ENCODE measurements at regions not wholly inside any gene's neighbourhood (a gene's known extent, or its start where the extent isn't known, plus 50 kb on each side); places are given as distances from the start of the nearest gene placed in this dataset.

DNA sequence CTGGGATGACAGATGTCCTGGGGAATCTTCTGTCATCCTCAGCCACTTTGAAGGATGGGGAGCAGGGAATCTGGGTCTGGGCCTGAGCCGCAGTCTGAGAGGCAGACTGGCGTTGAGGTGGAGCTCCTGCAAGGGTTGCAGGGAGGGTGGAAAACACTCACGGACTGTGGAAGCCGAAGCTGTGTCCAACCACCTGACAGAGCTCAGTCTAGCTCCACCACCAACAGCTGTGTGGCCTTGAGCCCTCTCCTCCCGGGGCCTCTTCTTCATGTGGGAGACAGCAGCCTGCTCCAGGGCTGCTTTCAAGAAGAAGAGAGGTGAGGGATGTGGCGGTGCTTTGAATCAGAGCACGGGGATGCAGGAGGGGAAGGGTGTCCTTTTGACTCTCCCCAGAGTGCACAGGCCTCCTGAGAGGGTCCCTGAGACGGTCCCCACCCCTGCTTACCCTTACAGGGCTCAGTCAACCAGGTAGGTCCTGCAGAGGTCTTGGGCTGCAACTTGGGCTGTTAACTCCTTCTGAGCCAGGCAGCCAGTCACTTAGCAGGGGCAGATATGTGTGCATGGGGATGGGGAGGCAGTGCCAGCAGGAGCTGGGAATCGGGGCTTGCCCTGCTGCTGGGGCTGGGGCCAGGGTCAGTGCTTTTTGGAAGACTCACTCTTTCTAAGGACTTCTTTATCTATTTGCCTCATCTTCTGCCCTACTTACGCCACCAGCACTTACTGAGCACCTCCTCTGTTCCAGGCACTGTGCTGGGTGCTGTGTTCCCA, 216.3 kb downstream of the PTPRU start:
- peaks cover 0 to 2% (median 0%) of the 10 kb centered on the region in 6 donors for H3K9me3 Mint-ChIP-seq
- DNase-seq, result no peak
- H3K27ac Mint-ChIP-seq, result no peak overlapping the region
- no peak overlapping the region for H3K4me3 Mint-ChIP-seq
- H3K36me3 Mint-ChIP-seq, result no peaks in the 10 kb centered on the region
- no peaks in the 10 kb centered on the region for H3K4me1 Mint-ChIP-seq
- H3K27me3 Mint-ChIP-seq (ENCODE audit: low read depth in 3 of 3), result peaks cover 0 to 6% (median 4%) of the 10 kb centered on the region in 3 donors

DNA sequence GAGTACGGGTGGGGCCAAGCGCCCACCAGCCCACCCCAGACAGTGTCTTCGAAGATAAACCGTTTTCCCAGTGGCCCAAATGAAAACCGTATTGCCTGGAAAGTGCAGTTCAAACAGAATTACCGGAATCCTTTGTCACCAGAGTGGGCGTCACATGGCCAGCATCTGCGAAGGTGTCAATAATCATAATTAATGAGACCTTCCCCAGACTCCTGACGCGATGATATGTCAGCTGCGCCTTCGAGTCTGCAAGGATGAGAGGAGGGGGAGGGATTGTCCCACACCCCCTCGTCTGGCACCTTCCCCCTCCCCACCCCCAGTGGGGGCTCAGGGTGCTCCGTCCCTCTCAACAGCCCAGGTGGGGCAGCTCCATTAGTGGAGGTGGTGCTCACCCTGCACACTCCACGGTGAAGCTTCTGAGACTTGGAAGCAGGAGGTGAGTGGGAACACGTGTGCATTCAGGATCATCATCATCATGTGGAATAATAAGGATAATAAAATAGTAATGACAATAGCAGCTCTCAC, 215.1 kb downstream of the PTPRU start:
- no peak for DNase-seq
- H3K9me3 Mint-ChIP-seq, result peaks cover 0 to 2% (median 0%) of the 10 kb centered on the region in 6 donors

DNA sequence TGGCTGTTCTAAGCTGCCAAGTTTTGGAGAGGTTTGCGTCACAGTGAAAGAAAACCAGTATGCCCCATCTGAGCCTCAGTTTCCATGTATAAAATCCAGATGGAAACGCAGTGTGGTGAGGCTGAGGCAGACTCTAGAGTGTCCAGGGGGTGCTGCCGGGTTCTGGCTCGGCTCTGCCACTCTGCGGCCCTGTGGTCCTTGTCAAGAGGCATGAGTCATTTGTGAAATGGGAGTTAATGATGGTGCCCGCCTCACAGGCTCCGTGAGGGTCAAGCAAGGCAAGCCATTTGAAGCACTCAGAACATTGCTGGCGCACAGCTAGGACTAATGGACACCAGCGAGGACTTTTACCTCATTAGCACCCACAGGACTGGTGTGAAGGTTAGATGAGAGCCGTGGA, 214.3 kb downstream of the PTPRU start:
- Mint-ChIP-seq H3K27me3 (ENCODE audit: low read depth in 3 of 3) (peaks cover 0 to 7% (median 1%) of the 10 kb centered on the region in 3 donors), H3K36me3 (no peaks in the 10 kb centered on the region), H3K9me3 (peaks cover 0 to 2% (median 0%) of the 10 kb centered on the region in 6 donors), H3K4me1 (no peaks in the 10 kb centered on the region), H3K4me3 (no peak overlapping the region), H3K27ac (no peak overlapping the region)
- DNase-seq, result no peak

More for the DNA sequence above, 215.1 kb downstream of the PTPRU start:
- no peak overlapping the region for H3K27ac Mint-ChIP-seq
- H3K4me1 Mint-ChIP-seq, result no peaks in the 10 kb centered on the region
- H3K36me3 Mint-ChIP-seq, result no peaks in the 10 kb centered on the region
- no peak overlapping the region for H3K4me3 Mint-ChIP-seq
- peaks cover 0 to 9% (median 1%) of the 10 kb centered on the region in 3 donors for H3K27me3 Mint-ChIP-seq (ENCODE audit: low read depth in 3 of 3)

DNA sequence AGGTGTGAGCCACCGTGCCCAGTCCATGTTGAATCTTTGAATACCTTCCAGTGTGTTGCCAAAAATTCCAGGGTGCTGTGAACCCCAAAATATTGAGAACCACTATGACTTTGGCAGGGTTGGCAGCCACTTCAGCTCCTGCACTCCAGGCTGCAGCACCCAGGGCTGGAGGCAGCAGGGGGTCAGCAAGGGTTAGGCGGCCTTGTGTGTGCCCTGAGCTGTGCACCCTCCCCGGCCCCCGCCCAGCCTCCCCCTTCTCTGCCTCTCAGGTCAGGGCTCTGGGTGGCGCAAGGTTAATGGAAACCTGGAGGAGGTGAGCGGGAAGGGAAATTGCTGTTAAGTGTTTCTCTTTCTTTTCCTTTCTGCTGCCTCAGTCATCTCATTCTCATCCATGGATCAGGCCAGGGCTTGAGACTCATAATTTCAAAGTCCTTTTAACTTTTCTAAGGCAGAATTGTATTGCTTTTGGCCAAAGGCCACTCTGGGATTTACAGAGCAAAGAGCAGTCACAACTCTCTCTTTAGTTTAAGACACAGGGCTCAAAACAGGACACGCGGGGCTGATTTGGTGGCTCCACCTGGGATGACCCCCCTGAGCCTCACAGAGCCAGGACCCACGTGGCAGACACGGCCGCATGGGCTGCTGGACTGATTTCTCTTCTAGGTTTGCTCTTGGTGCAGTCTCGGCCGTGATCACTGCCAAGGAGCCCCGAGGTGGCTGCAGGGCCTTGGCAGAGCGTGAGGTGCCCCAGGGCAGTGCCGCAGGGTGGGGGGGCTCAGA, 212.3 kb downstream of the PTPRU start:
- no peak for DNase-seq
- peaks cover 2 to 7% (median 4%) of the 10 kb centered on the region in 3 donors for H3K27me3 Mint-ChIP-seq (ENCODE audit: low read depth in 3 of 3)
- peaks cover 0 to 2% (median 0%) of the 10 kb centered on the region in 6 donors for H3K9me3 Mint-ChIP-seq
- no peak overlapping the region for H3K27ac Mint-ChIP-seq
- no peaks in the 10 kb centered on the region for H3K36me3 Mint-ChIP-seq
- no peak overlapping the region for H3K4me3 Mint-ChIP-seq
- H3K4me1 Mint-ChIP-seq, result no peaks in the 10 kb centered on the region

DNA sequence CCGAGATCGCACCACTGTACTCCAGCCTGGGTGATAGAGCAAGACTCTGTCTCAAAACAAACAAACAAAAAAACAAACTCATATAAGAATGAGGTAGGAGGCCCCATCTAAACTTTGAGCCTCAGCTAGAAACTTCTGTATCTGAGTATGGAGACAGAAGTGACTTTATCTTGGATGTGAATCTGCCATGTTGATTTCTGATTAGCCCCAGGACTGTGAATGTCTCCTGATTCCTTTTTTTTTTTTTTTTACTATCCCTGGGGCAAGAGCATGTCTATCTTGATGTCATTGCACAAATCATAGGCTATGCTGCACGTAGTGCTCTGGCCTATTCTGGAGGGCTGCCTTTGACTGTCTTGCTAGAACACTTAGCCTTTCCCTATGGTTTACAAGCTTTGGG, 211.0 kb downstream of the PTPRU start:
- no peaks in the 10 kb centered on the region for H3K36me3 Mint-ChIP-seq
- H3K4me3 Mint-ChIP-seq, result no peak overlapping the region
- no peaks in the 10 kb centered on the region for H3K4me1 Mint-ChIP-seq
- H3K9me3 Mint-ChIP-seq, result peaks cover 0 to 2% (median 0%) of the 10 kb centered on the region in 6 donors
- H3K27ac Mint-ChIP-seq, result no peak overlapping the region
- H3K27me3 Mint-ChIP-seq (ENCODE audit: low read depth in 3 of 3), result peaks cover 2 to 8% (median 7%) of the 10 kb centered on the region in 3 donors
- no peak for DNase-seq

- Mint-ChIP-seq H3K4me3 (no peak overlapping the region), H3K4me1 (no peaks in the 10 kb centered on the region)
These were observed 208.7 kb downstream of the PTPRU start for GRCh38 chr1:29444782-29445729.

GRCh38 chr1:29444081-29444715, 207.9 kb downstream of the PTPRU start:
- no peak for DNase-seq
- peaks cover 0 to 2% (median 0%) of the 10 kb centered on the region in 6 donors for H3K9me3 Mint-ChIP-seq

More at GRCh38 chr1:29444782-29445729, 208.7 kb downstream of the PTPRU start:
- H3K27me3 Mint-ChIP-seq (ENCODE audit: low read depth in 3 of 3), result peaks cover 2 to 10% (median 3%) of the 10 kb centered on the region in 3 donors
- H3K36me3 Mint-ChIP-seq, result no peaks in the 10 kb centered on the region
- peaks cover 0 to 2% (median 0%) of the 10 kb centered on the region in 6 donors for H3K9me3 Mint-ChIP-seq
- no peak for DNase-seq
- no peak overlapping the region for H3K27ac Mint-ChIP-seq

DNA sequence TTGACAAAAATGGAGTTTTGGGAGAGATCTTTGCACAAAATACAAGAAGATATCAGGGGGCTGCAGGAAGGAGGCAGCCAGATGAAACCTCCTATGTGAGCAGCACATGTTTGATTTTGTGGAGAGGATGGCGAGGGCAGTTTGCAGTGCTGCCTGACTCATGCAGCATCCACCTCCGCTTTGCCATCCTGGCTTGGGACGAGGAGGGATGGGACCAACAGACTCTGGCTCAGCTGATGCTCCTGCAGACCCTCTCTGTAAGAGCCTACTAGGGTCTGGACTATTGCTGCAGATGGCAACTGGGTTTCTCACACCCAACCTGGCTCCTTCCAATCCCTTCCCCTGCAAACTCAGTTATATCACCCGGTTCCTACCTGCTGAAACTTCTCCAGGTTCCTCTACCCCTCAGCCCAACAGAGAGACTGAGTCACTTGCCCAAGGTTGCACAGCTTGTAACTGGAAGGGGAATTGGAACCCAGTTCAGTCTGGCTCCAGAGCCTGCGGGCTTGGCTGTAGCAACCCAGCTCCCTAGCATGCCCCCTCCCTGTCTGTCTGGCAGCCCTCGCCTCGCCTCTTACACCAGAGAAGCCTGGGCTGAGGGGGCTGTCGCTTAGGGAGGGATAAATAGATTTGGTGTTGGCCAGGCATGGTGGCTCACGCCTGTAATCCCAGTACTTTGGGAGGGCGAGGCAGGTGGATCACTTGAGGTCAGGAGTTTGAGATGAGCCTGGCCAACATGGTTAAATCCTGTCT, 205.8 kb downstream of the PTPRU start:
- Mint-ChIP-seq H3K27ac (no peak overlapping the region), H3K36me3 (no peaks in the 10 kb centered on the region), H3K9me3 (no peaks in the 10 kb centered on the region), H3K27me3 (ENCODE audit: low read depth in 3 of 3) (peaks cover 0 to 10% (median 2%) of the 10 kb centered on the region in 3 donors), H3K4me3 (no peak overlapping the region), H3K4me1 (no peaks in the 10 kb centered on the region)
- no peak for DNase-seq

More at GRCh38 chr1:29444081-29444715, 207.9 kb downstream of the PTPRU start:
- Mint-ChIP-seq H3K36me3 (no peaks in the 10 kb centered on the region), H3K4me3 (no peak overlapping the region), H3K27ac (no peak overlapping the region), H3K27me3 (ENCODE audit: low read depth in 3 of 3) (peaks cover 2 to 10% (median 3%) of the 10 kb centered on the region in 3 donors), H3K4me1 (no peaks in the 10 kb centered on the region)

GRCh38 chr1:29439615-29440014, 203.3 kb downstream of the PTPRU start:
- H3K27ac Mint-ChIP-seq, result no peak overlapping the region
- no peaks in the 10 kb centered on the region for H3K4me1 Mint-ChIP-seq
- H3K4me3 Mint-ChIP-seq, result no peak overlapping the region
- peaks cover 2 to 10% (median 3%) of the 10 kb centered on the region in 3 donors for H3K27me3 Mint-ChIP-seq (ENCODE audit: low read depth in 3 of 3)
- no peaks in the 10 kb centered on the region for H3K36me3 Mint-ChIP-seq
- H3K9me3 Mint-ChIP-seq, result no peaks in the 10 kb centered on the region
- no peak for DNase-seq

- H3K36me3 Mint-ChIP-seq, result no peaks in the 10 kb centered on the region
- no peak for DNase-seq
- peaks cover 0 to 7% (median 3%) of the 10 kb centered on the region in 3 donors for H3K27me3 Mint-ChIP-seq (ENCODE audit: low read depth in 3 of 3)
- H3K4me1 Mint-ChIP-seq, result no peaks in the 10 kb centered on the region
- no peaks in the 10 kb centered on the region for H3K9me3 Mint-ChIP-seq
- no peak overlapping the region for H3K4me3 Mint-ChIP-seq
- H3K27ac Mint-ChIP-seq, result no peak overlapping the region
These were observed 202.7 kb downstream of the PTPRU start for GRCh38 chr1:29438991-29439390.

DNA sequence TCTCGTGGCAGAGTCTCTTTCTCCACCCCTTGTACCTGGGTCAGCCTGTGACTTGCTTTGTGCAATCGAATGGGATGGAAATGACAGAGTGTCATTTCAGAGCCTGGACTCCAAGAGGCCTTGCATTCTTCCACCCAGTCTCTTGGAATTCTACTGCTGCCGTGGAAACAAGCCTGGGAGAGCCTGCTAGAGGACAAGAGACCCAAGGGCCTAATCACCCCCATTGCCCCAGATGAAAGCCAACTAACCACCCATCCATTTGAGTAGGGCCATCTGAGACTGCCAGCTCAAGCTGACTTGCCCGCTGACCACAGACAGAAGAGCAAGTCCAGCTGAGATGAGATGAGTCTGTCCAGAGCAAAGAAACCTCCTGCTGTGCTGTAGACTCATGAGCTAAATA, 201.6 kb downstream of the PTPRU start:
- H3K27ac Mint-ChIP-seq, result no peak overlapping the region
- H3K4me1 Mint-ChIP-seq, result no peaks in the 10 kb centered on the region
- DNase-seq, result no peak
- H3K9me3 Mint-ChIP-seq, result no peaks in the 10 kb centered on the region
- peaks cover 0 to 3% (median 3%) of the 10 kb centered on the region in 3 donors for H3K27me3 Mint-ChIP-seq (ENCODE audit: low read depth in 3 of 3)
- H3K4me3 Mint-ChIP-seq, result no peak overlapping the region
- H3K36me3 Mint-ChIP-seq, result no peaks in the 10 kb centered on the region

DNA sequence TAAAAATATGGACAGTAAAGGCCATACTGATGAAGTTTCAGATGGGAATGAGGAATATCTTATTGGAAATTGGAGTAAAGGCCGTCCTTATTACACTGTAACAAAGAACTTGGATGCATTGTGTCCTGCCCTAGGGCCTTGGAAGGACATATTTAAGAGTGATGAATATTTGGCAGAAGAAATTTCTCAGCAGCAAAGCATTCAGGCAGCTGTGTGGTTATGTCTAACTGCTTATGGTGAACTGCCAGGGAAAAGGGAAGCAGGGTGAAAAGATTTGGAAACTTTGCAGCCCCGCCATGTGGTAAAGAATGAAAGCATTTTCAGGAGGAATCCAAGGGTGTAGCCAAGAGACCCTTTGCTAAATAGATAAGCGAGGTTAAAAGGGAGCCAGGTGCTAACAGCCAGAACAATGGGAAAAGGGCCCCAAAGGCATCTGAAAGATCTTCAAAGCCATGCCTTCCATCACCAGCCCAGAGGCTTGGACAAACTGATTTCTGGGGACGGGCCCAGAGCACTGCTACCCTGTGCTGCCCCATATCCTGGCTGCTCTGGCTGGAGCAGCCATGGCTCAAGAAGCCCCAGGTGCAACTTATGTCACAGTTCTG, 200.0 kb downstream of the PTPRU start:
- Mint-ChIP-seq H3K9me3 (peaks cover 0 to 7% (median 1%) of the 10 kb centered on the region in 6 donors), H3K4me3 (no peak overlapping the region), H3K36me3 (peaks cover 0 to 6% (median 0%) of the 10 kb centered on the region in 3 donors), H3K27ac (no peak overlapping the region), H3K4me1 (no peaks in the 10 kb centered on the region), H3K27me3 (ENCODE audit: low read depth in 3 of 3) (peaks cover 0 to 8% (median 6%) of the 10 kb centered on the region in 3 donors)
- no peak for DNase-seq

All from immature natural killer cell (primary cell).